ENCODE measurements at regions not wholly inside any gene's neighbourhood (a gene's known extent, or its start where the extent isn't known, plus 50 kb on each side); places are given as distances from the start of the nearest gene placed in this dataset.
A peak's percentile ranks its signal among the peaks of the same experiment; 100 is the strongest.
"Not testable (repeated sequence)": the region's sequence is repeated elsewhere in the genome, so short reads cannot be mapped to it uniquely, and the experiment has no call there.

- Histone ChIP-seq H3K27ac (no peak overlapping the region), H3K9me3 (replicated peaks) (no peaks in the 10 kb centered on the region), H3K36me3 (no peaks in the 10 kb centered on the region), H3K27me3 (no peaks in the 10 kb centered on the region), H3K4me1 (no peaks in the 10 kb centered on the region), H3K4me3 (no peak overlapping the region)
- DNase-seq = no peak
Measured at GRCh38 chr17:54280741-54281140, 458.0 kb downstream of the KIF2B start.

- H3K9me3 ChIP-seq (replicated peaks) = no peaks in the 10 kb centered on the region
- no peaks in the 10 kb centered on the region for H3K36me3 ChIP-seq
- no peaks in the 10 kb centered on the region for H3K4me1 ChIP-seq
- H3K4me3 ChIP-seq = no peak overlapping the region
- no peaks in the 10 kb centered on the region for H3K27me3 ChIP-seq
- H3K27ac ChIP-seq = no peak overlapping the region
- DNase-seq = no peak
Measured at GRCh38 chr17:54282886-54283285, 460.2 kb downstream of the KIF2B start.

- Histone ChIP-seq H3K4me1 (no peaks in the 10 kb centered on the region), H3K4me3 (no peak overlapping the region), H3K27me3 (no peaks in the 10 kb centered on the region), H3K36me3 (no peaks in the 10 kb centered on the region), H3K27ac (no peak overlapping the region), H3K9me3 (replicated peaks) (no peaks in the 10 kb centered on the region)
- no peak for DNase-seq
Measured at GRCh38 chr17:54307351-54307750, 484.6 kb downstream of the KIF2B start.

- H3K9me3 ChIP-seq (replicated peaks) = no peaks in the 10 kb centered on the region
- no peaks in the 10 kb centered on the region for H3K27me3 ChIP-seq
- no peak for DNase-seq
- H3K4me3 ChIP-seq = no peak overlapping the region
- H3K4me1 ChIP-seq = no peaks in the 10 kb centered on the region
- H3K27ac ChIP-seq = no peak overlapping the region
- H3K36me3 ChIP-seq = no peaks in the 10 kb centered on the region
Measured at GRCh38 chr17:54324813-54325212, 502.1 kb downstream of the KIF2B start.

- no peak overlapping the region for H3K27ac ChIP-seq
- H3K4me1 ChIP-seq = no peaks in the 10 kb centered on the region
- no peaks in the 10 kb centered on the region for H3K36me3 ChIP-seq
- no peaks in the 10 kb centered on the region for H3K27me3 ChIP-seq
- DNase-seq = no peak
- no peaks in the 10 kb centered on the region for H3K9me3 ChIP-seq (replicated peaks)
- H3K4me3 ChIP-seq = no peak overlapping the region
Measured at GRCh38 chr17:54339731-54340130, 517.0 kb downstream of the KIF2B start.

- H3K4me3 ChIP-seq = no peak overlapping the region
- H3K27me3 ChIP-seq = no peaks in the 10 kb centered on the region
- no peak for DNase-seq
- H3K36me3 ChIP-seq = no peaks in the 10 kb centered on the region
- no peak overlapping the region for H3K27ac ChIP-seq
- H3K4me1 ChIP-seq = no peaks in the 10 kb centered on the region
- H3K9me3 ChIP-seq (replicated peaks) = no peaks in the 10 kb centered on the region
Measured at GRCh38 chr17:54347495-54347894, 524.8 kb downstream of the KIF2B start.

GRCh38 chr17:54348234-54348633 is 525.5 kb downstream of the KIF2B start:
- Histone ChIP-seq H3K27me3 (no peaks in the 10 kb centered on the region), H3K4me1 (no peaks in the 10 kb centered on the region), H3K36me3 (no peaks in the 10 kb centered on the region), H3K4me3 (no peak overlapping the region), H3K27ac (no peak overlapping the region), H3K9me3 (replicated peaks) (no peaks in the 10 kb centered on the region)
- no peak for DNase-seq

GRCh38 chr17:54353789-54354525 is 531.2 kb downstream of the KIF2B start:
- H3K4me3 ChIP-seq = no peak overlapping the region
- no peaks in the 10 kb centered on the region for H3K9me3 ChIP-seq (replicated peaks)

GRCh38 chr17:54361073-54361472 is 538.3 kb downstream of the KIF2B start:
- not testable (repeated sequence) for H3K4me1 ChIP-seq; H3K27ac ChIP-seq; H3K9me3 ChIP-seq (replicated peaks); H3K36me3 ChIP-seq; H3K4me3 ChIP-seq; DNase-seq; H3K27me3 ChIP-seq

More at GRCh38 chr17:54353789-54354525, 531.2 kb downstream of the KIF2B start:
- Histone ChIP-seq H3K27ac (no peak overlapping the region), H3K4me1 (no peaks in the 10 kb centered on the region), H3K27me3 (no peaks in the 10 kb centered on the region), H3K36me3 (no peaks in the 10 kb centered on the region)
- no peak for DNase-seq

GRCh38 chr17:54368906-54369305 is 531.7 kb upstream of the TOM1L1 start:
- Histone ChIP-seq H3K4me1 (no peaks in the 10 kb centered on the region), H3K27me3 (no peaks in the 10 kb centered on the region), H3K4me3 (no peak overlapping the region), H3K9me3 (replicated peaks) (no peaks in the 10 kb centered on the region), H3K36me3 (no peaks in the 10 kb centered on the region), H3K27ac (no peak overlapping the region)
- DNase-seq = peak in 1 of 2 experiments; percentile 2

GRCh38 chr17:54372069-54372749 is 528.4 kb upstream of the TOM1L1 start:
- Histone ChIP-seq H3K4me3 (no peak overlapping the region), H3K9me3 (replicated peaks) (no peaks in the 10 kb centered on the region), H3K4me1 (no peaks in the 10 kb centered on the region), H3K36me3 (no peaks in the 10 kb centered on the region), H3K27me3 (no peaks in the 10 kb centered on the region), H3K27ac (no peak overlapping the region)
- no peak for DNase-seq

GRCh38 chr17:54373970-54374369 is 526.7 kb upstream of the TOM1L1 start:
- H3K4me1 ChIP-seq = no peaks in the 10 kb centered on the region
- H3K27me3 ChIP-seq = no peaks in the 10 kb centered on the region
- no peaks in the 10 kb centered on the region for H3K36me3 ChIP-seq
- H3K9me3 ChIP-seq (replicated peaks) = no peaks in the 10 kb centered on the region
- no peak overlapping the region for H3K27ac ChIP-seq
- H3K4me3 ChIP-seq = no peak overlapping the region
- no peak for DNase-seq

GRCh38 chr17:54376409-54376808 is 524.2 kb upstream of the TOM1L1 start:
- not testable (repeated sequence) for H3K27ac ChIP-seq; H3K27me3 ChIP-seq; H3K36me3 ChIP-seq; H3K4me3 ChIP-seq; H3K4me1 ChIP-seq; H3K9me3 ChIP-seq (replicated peaks); DNase-seq

- Histone ChIP-seq H3K36me3 (no peaks in the 10 kb centered on the region), H3K27ac (no peak overlapping the region), H3K4me3 (no peak overlapping the region), H3K27me3 (no peaks in the 10 kb centered on the region), H3K9me3 (replicated peaks) (no peaks in the 10 kb centered on the region), H3K4me1 (no peaks in the 10 kb centered on the region)
- no peak for DNase-seq
Measured at GRCh38 chr17:54381482-54381881, 519.2 kb upstream of the TOM1L1 start.

GRCh38 chr17:54404259-54404658 is 496.4 kb upstream of the TOM1L1 start:
- DNase-seq = no peak
- H3K27ac ChIP-seq = no peak overlapping the region
- H3K27me3 ChIP-seq = no peaks in the 10 kb centered on the region
- H3K4me1 ChIP-seq = no peaks in the 10 kb centered on the region
- no peaks in the 10 kb centered on the region for H3K36me3 ChIP-seq
- no peaks in the 10 kb centered on the region for H3K9me3 ChIP-seq (replicated peaks)
- H3K4me3 ChIP-seq = no peak overlapping the region

- Histone ChIP-seq H3K9me3 (replicated peaks) (no peaks in the 10 kb centered on the region), H3K27me3 (no peaks in the 10 kb centered on the region), H3K36me3 (no peaks in the 10 kb centered on the region), H3K4me3 (no peak overlapping the region), H3K4me1 (no peaks in the 10 kb centered on the region), H3K27ac (no peak overlapping the region)
- no peak for DNase-seq
Measured at GRCh38 chr17:54405826-54406225, 494.8 kb upstream of the TOM1L1 start.
